ENCODE measurements at regions not wholly inside any gene's neighbourhood (a gene's known extent, or its start where the extent isn't known, plus 50 kb on each side); places are given as distances from the start of the nearest gene placed in this dataset.

DNA sequence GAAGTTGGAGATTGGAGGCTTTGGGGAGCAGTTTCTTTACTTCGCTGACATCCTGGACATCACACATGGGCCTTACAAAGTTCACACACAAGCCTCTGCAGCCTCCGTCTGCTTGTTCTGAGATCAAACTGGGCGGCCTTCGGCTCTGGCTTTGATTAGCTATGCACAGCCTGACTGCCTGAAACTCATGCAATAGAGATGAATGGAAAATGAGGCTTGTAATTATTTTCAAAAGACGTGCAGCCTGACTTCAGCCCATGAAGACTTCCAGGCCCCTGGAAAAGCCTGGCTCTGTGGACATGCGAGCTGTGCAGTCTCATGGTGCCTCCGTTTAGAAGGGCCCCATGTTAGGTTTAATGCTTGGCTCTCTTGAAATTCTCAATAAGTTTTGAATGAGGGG, 480.5 kb upstream of the SULF2 start:
- TF ChIP-seq, protein P1, sequence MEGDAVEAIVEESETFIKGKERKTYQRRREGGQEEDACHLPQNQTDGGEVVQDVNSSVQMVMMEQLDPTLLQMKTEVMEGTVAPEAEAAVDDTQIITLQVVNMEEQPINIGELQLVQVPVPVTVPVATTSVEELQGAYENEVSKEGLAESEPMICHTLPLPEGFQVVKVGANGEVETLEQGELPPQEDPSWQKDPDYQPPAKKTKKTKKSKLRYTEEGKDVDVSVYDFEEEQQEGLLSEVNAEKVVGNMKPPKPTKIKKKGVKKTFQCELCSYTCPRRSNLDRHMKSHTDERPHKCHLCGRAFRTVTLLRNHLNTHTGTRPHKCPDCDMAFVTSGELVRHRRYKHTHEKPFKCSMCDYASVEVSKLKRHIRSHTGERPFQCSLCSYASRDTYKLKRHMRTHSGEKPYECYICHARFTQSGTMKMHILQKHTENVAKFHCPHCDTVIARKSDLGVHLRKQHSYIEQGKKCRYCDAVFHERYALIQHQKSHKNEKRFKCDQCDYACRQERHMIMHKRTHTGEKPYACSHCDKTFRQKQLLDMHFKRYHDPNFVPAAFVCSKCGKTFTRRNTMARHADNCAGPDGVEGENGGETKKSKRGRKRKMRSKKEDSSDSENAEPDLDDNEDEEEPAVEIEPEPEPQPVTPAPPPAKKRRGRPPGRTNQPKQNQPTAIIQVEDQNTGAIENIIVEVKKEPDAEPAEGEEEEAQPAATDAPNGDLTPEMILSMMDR (conservative IDR thresholded peaks at IDR 0.05) = no peak
- no peak for TF ChIP-seq EZH2 (IDR thresholded peaks at IDR 0.05; ENCODE audit: low read depth)
